OCI-LY3 (cell line): ENCODE measurements at regions not wholly inside any gene's neighbourhood (a gene's known extent, or its start where the extent isn't known, plus 50 kb on each side); places are given as distances from the start of the nearest gene placed in this dataset.

Experiments used
- CTCF ChIP-seq: fragments of 200-600, 300-600 bp; sonication (generic); IDR thresholded peaks from 2 replicates; pipeline ENCODE4 v1.5.1; 2014; ENCODE audit warnings: antibody characterized with exemption, low read length, low read depth
- EZH2phosphoT487 ChIP-seq: fragments of 200-600 bp; shearing (Covaris generic); IDR thresholded peaks from 2 replicates; pipeline ENCODE4 v1.6.1; 2018; ENCODE audit warnings: antibody characterized with exemption, mixed run types, low read depth

- TF ChIP-seq CTCF (no peak), EZH2phosphoT487 (no peak)
Observed at GRCh38 chr18:56121669-56122068, 516.7 kb downstream of the TXNL1 start.
